Naive B cell (primary cell): ENCODE measurements at regions not wholly inside any gene's neighbourhood (a gene's known extent, or its start where the extent isn't known, plus 50 kb on each side); places are given as distances from the start of the nearest gene placed in this dataset.

Experiments
- ATAC-seq, 2 donors: fragments of 150-1000 bp; cut with Tn5 transposase; 2 replicates each; pipeline ENCODE4 v1.10.0; 2021; ENCODE audit warnings: low read depth in 2 of 2, mild to moderate bottlenecking in 2 of 2, moderate library complexity in 2 of 2
- DNase-seq: peaks from one replicate; pipeline ENCODE4 v3.0.0; 2022
- H3K27ac Mint-ChIP-seq, 6 donors: one replicate each; pipeline ENCODE4 v1.8.0; 2020 to 2022; ENCODE audit warnings: mild to moderate bottlenecking in 6 of 6, mixed read lengths in 6 of 6, moderate library complexity in 5 of 6, inconsistent platforms in 2 of 6
- H3K27me3 Mint-ChIP-seq, 3 donors: one replicate each; pipeline ENCODE4 v1.8.0; 2021 to 2022; ENCODE audit warnings: mixed read lengths in 3 of 3, mild to moderate bottlenecking in 1 of 3
- H3K36me3 Mint-ChIP-seq, 2 donors: one replicate each; pipeline ENCODE4 v1.8.0; 2020 to 2022; ENCODE audit warnings: mixed read lengths in 2 of 2, inconsistent platforms in 1 of 2, mild to moderate bottlenecking in 1 of 2
- H3K4me1 Mint-ChIP-seq, 3 donors: one replicate each; pipeline ENCODE4 v1.8.0; 2020 to 2022; ENCODE audit warnings: mixed read lengths in 3 of 3, inconsistent platforms in 1 of 3, mild to moderate bottlenecking in 1 of 3, moderate library complexity in 1 of 3
- H3K4me3 Mint-ChIP-seq, 8 donors: one replicate each; pipeline ENCODE4 v1.8.0; 2020 to 2022; ENCODE audit warnings: mild to moderate bottlenecking in 8 of 8, mixed read lengths in 8 of 8, moderate library complexity in 8 of 8, inconsistent platforms in 2 of 8
- H3K9me3 Mint-ChIP-seq, 7 donors: one replicate each; pipeline ENCODE4 v1.8.0; 2020 to 2022; ENCODE audit warnings: mixed read lengths in 7 of 7, mild to moderate bottlenecking in 5 of 7, inconsistent platforms in 2 of 7, moderate library complexity in 1 of 7

DNA sequence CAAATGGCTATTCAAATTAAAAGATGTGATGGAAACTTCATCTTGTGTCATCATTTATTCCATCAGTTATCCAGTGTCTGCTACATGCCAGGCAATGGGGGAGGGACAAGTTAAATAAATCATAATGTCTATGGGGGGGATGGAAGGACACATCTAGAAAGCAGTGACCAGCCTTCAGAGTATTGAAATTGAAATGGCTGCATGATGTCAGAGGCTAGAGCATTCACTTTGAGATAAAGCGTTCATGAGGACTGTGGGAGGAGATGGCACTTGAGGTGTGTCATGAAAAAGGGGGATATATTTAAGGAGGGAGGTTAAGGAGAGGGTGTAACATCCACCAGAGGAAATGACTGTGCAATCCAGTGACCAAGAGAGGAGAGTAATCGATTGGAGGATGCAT lies 50.6 kb downstream of the SLIT2 start:
- ATAC-seq = no peak
- no peaks in the 10 kb centered on the region for H3K27me3 Mint-ChIP-seq
- no peaks in the 10 kb centered on the region for H3K36me3 Mint-ChIP-seq
- no peak overlapping the region for H3K27ac Mint-ChIP-seq
- peaks cover 0 to 4% (median 0%) of the 10 kb centered on the region in 7 donors for H3K9me3 Mint-ChIP-seq
- DNase-seq = no peak
- no peak overlapping the region for H3K4me3 Mint-ChIP-seq
- H3K4me1 Mint-ChIP-seq = no peaks in the 10 kb centered on the region

GRCh38 chr4:20305976-20306375 lies 54.3 kb downstream of the SLIT2 start:
- no peaks in the 10 kb centered on the region for H3K27me3 Mint-ChIP-seq
- no peaks in the 10 kb centered on the region for H3K4me1 Mint-ChIP-seq
- H3K27ac Mint-ChIP-seq = no peak overlapping the region
- DNase-seq = no peak
- no peak overlapping the region for H3K4me3 Mint-ChIP-seq
- H3K36me3 Mint-ChIP-seq = no peaks in the 10 kb centered on the region
- H3K9me3 Mint-ChIP-seq = peaks cover 0 to 4% (median 0%) of the 10 kb centered on the region in 7 donors
- no peak for ATAC-seq

- H3K9me3 Mint-ChIP-seq = peaks cover 0 to 4% (median 0%) of the 10 kb centered on the region in 7 donors
- DNase-seq (no peak), ATAC-seq (no peak)
- no peaks in the 10 kb centered on the region for H3K36me3 Mint-ChIP-seq
- H3K27me3 Mint-ChIP-seq = no peaks in the 10 kb centered on the region
- H3K4me1 Mint-ChIP-seq = no peaks in the 10 kb centered on the region
- no peak overlapping the region for H3K4me3 Mint-ChIP-seq
- no peak overlapping the region for H3K27ac Mint-ChIP-seq
These were observed 60.2 kb downstream of the SLIT2 start for GRCh38 chr4:20311856-20312255.

GRCh38 chr4:20313237-20314030 lies 61.7 kb downstream of the SLIT2 start:
- peak overlapping the region in 2 of 6 donors; percentile 29 to 69 for H3K27ac Mint-ChIP-seq
- H3K9me3 Mint-ChIP-seq = peaks cover 0 to 2% (median 0%) of the 10 kb centered on the region in 7 donors
- no peak for DNase-seq
- no peaks in the 10 kb centered on the region for H3K4me1 Mint-ChIP-seq
- H3K4me3 Mint-ChIP-seq = no peak overlapping the region
- no peak for ATAC-seq
- no peaks in the 10 kb centered on the region for H3K27me3 Mint-ChIP-seq
- no peaks in the 10 kb centered on the region for H3K36me3 Mint-ChIP-seq

- Mint-ChIP-seq H3K27me3 (no peaks in the 10 kb centered on the region), H3K4me1 (no peaks in the 10 kb centered on the region), H3K27ac (no peak overlapping the region), H3K9me3 (peaks cover 0 to 2% (median 0%) of the 10 kb centered on the region in 7 donors), H3K4me3 (no peak overlapping the region), H3K36me3 (no peaks in the 10 kb centered on the region)
- DNase-seq = no peak
- no peak for ATAC-seq
These were observed 65.8 kb downstream of the SLIT2 start for GRCh38 chr4:20317424-20317985.

GRCh38 chr4:20318001-20318908 lies 66.5 kb downstream of the SLIT2 start:
- H3K27me3 Mint-ChIP-seq = no peaks in the 10 kb centered on the region
- H3K4me1 Mint-ChIP-seq = no peaks in the 10 kb centered on the region
- no peak overlapping the region for H3K4me3 Mint-ChIP-seq
- ATAC-seq (no peak), DNase-seq (no peak)
- H3K36me3 Mint-ChIP-seq = no peaks in the 10 kb centered on the region
- no peak overlapping the region for H3K27ac Mint-ChIP-seq
- H3K9me3 Mint-ChIP-seq = no peaks in the 10 kb centered on the region

GRCh38 chr4:20318909-20319277 lies 67.2 kb downstream of the SLIT2 start:
- no peaks in the 10 kb centered on the region for H3K36me3 Mint-ChIP-seq
- H3K4me3 Mint-ChIP-seq = no peak overlapping the region
- no peaks in the 10 kb centered on the region for H3K27me3 Mint-ChIP-seq
- ATAC-seq (no peak), DNase-seq (no peak)
- H3K27ac Mint-ChIP-seq = no peak overlapping the region
- H3K9me3 Mint-ChIP-seq = no peaks in the 10 kb centered on the region
- no peaks in the 10 kb centered on the region for H3K4me1 Mint-ChIP-seq

DNA sequence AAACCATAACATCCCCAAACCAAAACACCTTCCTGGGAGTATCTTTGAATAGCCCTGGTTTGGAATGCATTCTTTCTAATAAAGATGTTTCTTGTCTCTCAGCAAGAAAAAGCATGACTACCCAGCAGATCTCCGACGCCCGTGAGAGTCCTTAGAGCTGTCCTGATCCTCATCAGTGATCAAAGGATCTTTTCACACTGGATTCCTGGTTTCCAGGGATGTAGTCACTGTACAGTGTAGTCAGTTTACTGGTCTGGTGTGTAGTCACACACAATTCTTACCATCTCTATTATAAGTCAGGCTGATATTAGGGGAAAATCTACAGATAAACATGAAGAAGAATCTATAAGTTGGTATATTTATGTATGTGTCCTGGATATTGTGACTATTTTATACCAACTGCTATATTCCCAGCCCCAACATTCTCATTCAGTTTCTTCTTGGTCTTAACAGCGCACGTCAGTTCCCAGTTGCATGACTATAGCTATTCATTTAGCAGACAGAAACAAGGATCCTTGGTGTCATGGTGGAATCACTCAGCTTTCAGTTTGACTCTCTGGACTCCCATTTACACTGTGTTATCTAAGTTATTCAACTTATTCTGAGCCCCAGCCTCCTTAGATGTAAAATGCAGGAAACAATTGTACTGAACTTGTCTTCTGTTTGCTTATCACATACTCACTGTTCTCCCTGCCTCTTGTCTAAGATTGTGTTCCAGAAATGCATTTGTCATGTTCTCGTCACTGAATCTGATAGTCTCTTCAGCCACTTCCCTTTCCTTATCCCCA lies 68.3 kb downstream of the SLIT2 start:
- Mint-ChIP-seq H3K36me3 (no peaks in the 10 kb centered on the region), H3K4me3 (no peak overlapping the region), H3K4me1 (no peaks in the 10 kb centered on the region), H3K27me3 (no peaks in the 10 kb centered on the region), H3K27ac (no peak overlapping the region), H3K9me3 (peaks cover 0 to under 1% (median 0%) of the 10 kb centered on the region in 7 donors)
- ATAC-seq = no peak
- no peak for DNase-seq

GRCh38 chr4:20323991-20324390 lies 72.3 kb downstream of the SLIT2 start:
- H3K4me3 Mint-ChIP-seq = no peak overlapping the region
- DNase-seq = no peak
- no peaks in the 10 kb centered on the region for H3K4me1 Mint-ChIP-seq
- no peak overlapping the region for H3K27ac Mint-ChIP-seq
- peaks cover 0 to 2% (median 0%) of the 10 kb centered on the region in 7 donors for H3K9me3 Mint-ChIP-seq
- H3K27me3 Mint-ChIP-seq = no peaks in the 10 kb centered on the region
- ATAC-seq = no peak
- H3K36me3 Mint-ChIP-seq = no peaks in the 10 kb centered on the region

DNA sequence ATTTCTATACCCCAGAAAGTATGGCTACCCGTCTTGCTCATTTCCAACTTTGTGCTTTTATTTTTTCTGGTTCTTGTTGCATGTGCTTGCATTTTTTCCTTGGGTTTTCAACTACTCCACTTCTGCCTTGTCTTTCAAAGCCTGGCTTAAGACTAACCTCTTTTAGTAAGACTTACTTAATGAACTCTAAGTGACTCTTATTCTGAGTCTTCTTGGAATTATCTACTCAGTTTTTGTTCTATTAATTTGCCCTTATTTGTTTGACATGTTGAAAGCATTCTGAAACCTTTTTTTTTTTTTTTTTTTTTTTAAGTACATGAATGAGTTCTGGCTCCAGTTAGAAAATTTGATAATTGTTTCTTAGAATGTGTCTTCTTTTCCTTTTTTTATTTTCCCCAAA lies 74.8 kb downstream of the SLIT2 start:
- Mint-ChIP-seq H3K27me3 (no peaks in the 10 kb centered on the region), H3K27ac (no peak overlapping the region), H3K36me3 (no peaks in the 10 kb centered on the region), H3K4me3 (peak overlapping the region in 1 of 8 donors; percentile 71), H3K9me3 (peaks cover 0 to 2% (median 0%) of the 10 kb centered on the region in 7 donors), H3K4me1 (no peaks in the 10 kb centered on the region)
- ATAC-seq (no peak), DNase-seq (no peak)

DNA sequence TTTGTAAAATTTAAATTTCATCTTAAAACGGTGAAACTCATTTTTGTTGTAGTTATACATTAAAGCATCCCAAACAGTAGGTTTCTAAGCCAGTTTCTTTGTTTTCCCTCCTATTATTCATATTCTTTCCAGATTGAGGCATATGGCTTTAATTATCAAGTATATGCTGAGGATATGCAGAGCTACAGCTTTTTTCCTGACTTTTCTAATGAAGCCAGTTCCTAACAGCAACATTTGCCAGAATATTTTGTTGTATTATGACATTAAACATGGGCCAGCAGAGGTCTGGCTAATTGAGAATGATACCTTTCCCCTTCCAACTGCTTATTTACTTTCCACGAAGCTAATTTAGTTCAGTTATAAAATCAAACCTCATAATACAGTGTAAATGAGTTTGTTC lies 75.3 kb downstream of the SLIT2 start:
- DNase-seq = no peak
- Mint-ChIP-seq H3K27me3 (no peaks in the 10 kb centered on the region), H3K27ac (no peak overlapping the region), H3K4me3 (no peak overlapping the region), H3K9me3 (peaks cover 0 to 2% (median 0%) of the 10 kb centered on the region in 7 donors), H3K36me3 (no peaks in the 10 kb centered on the region), H3K4me1 (no peaks in the 10 kb centered on the region)
- ATAC-seq = no peak

DNA sequence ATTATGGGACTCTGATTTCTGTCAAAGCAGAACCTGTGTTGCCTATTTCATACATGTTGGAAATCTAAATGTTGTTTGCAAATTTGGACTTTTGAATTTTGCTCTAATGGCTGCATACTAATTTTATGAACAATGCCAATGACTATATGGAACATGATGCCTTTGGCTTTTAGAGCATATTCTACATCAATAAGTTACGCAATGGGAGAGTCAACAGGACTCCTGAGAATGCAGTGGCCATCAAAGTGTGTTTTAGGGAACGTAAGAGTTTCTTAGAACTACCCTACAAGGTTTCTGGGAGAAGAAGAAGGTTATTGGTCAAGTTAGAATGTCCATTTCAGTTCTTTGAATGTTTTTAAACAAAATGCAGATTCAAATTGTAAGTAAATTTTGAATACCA lies 76.1 kb downstream of the SLIT2 start:
- no peak overlapping the region for H3K4me3 Mint-ChIP-seq
- peaks cover 0 to 2% (median 0%) of the 10 kb centered on the region in 7 donors for H3K9me3 Mint-ChIP-seq
- DNase-seq (no peak), ATAC-seq (no peak)
- H3K4me1 Mint-ChIP-seq = no peaks in the 10 kb centered on the region
- H3K36me3 Mint-ChIP-seq = no peaks in the 10 kb centered on the region
- no peaks in the 10 kb centered on the region for H3K27me3 Mint-ChIP-seq
- no peak overlapping the region for H3K27ac Mint-ChIP-seq

DNA sequence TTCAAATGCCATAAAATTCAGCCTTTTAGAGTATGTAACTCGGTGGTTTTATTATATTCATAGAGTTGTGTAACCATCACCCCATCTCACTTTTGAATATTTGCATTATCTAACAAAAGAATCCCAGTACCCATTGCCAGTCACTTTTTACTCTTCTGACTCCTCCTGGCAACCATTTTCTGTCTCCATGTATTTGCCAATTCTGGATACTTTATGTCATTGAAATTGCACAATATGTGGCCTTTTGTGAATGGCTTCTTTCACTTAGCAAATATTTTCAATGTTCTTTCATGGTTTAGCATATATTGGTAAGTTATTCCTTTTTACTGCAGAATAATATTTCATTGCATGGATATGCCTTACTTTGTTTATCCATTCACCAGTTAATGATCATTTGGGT lies 79.9 kb downstream of the SLIT2 start:
- H3K36me3 Mint-ChIP-seq = no peaks in the 10 kb centered on the region
- no peaks in the 10 kb centered on the region for H3K27me3 Mint-ChIP-seq
- DNase-seq (no peak), ATAC-seq (no peak)
- no peak overlapping the region for H3K27ac Mint-ChIP-seq
- H3K4me3 Mint-ChIP-seq = no peak overlapping the region
- peaks cover 0 to 5% (median 0%) of the 10 kb centered on the region in 7 donors for H3K9me3 Mint-ChIP-seq
- no peaks in the 10 kb centered on the region for H3K4me1 Mint-ChIP-seq
